ENCODE measurements at regions not wholly inside any gene's neighbourhood (a gene's known extent, or its start where the extent isn't known, plus 50 kb on each side); places are given as distances from the start of the nearest gene placed in this dataset.

DNA sequence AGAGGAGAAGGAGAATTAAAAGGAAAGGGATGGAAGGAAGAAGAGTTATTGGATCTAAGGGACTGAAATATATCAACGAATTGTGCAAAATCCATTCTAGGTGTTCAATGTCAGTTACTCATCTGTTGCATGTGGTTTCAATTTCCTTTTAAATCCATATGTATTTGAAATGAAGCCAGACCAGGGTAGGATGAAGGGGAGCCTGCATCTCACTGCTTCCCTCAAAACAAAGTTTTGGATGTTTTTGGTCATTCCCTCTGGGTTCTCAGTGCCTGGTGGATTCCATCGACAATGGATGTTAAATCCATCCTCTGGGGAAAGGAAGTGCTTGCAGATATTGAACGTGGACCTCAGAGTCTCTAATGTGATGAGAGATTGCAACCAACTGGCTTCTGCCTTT is 103.5 kb upstream of the XYLT1 start:
- POLR2A ChIA-PET: no interaction called here
- TF ChIP-seq ZNF560 (tag by site-specific recombination; IDR thresholded peaks at IDR 0.05; ENCODE audit: borderline replicate concordance) (no peak), ZNF292 (tag by site-specific recombination; IDR thresholded peaks at IDR 0.05; ENCODE audit: borderline replicate concordance, low read depth) (no peak)
- Histone ChIP-seq H3K4me3 (ENCODE audit: low read depth, low read length) (no peak overlapping the region), H3K9me3 (ENCODE audit: control insufficient read depth, insufficient read depth, low read depth, low read length) (no peaks in the 10 kb centered on the region), H3K4me1 (ENCODE audit: control insufficient read depth, insufficient read depth, low read length) (no peaks in the 10 kb centered on the region), H3K36me3 (ENCODE audit: control insufficient read depth in 2 of 2, insufficient read depth in 1 of 2, low read length in 2 of 2) (no peaks in the 10 kb centered on the region), H3K27ac (ENCODE audit: extremely low read depth, low read depth, low read length) (no peak overlapping the region)
- CTCF ChIA-PET: no interaction called here

DNA sequence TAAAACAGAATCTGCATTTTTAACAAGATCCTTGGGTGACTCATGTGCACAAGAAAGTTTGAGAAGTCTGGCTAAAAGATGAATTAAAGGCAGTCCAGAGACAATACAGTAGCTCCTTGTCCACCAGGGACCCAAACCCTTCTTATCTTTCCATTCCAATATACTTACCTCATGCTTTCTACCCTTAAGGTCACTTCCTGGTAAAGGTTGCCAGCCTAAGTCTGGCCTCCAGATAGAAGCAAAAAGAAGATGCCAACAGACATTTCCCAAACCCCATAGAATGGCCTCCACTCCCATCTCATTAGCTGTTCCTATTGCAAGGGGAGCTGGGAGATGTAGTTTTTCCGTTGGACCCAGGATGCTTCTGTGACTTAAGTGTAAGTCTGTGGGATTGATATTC is 101.4 kb upstream of the XYLT1 start:
- no peak overlapping the region for H3K27ac ChIP-seq (ENCODE audit: extremely low read depth, low read depth, low read length)
- CTCF ChIA-PET: interaction anchor here (0.6 kb wide), 1 partner anchor 296 kb away, joined by 3 read pairs; no protein-coding TSS in a partner anchor

DNA sequence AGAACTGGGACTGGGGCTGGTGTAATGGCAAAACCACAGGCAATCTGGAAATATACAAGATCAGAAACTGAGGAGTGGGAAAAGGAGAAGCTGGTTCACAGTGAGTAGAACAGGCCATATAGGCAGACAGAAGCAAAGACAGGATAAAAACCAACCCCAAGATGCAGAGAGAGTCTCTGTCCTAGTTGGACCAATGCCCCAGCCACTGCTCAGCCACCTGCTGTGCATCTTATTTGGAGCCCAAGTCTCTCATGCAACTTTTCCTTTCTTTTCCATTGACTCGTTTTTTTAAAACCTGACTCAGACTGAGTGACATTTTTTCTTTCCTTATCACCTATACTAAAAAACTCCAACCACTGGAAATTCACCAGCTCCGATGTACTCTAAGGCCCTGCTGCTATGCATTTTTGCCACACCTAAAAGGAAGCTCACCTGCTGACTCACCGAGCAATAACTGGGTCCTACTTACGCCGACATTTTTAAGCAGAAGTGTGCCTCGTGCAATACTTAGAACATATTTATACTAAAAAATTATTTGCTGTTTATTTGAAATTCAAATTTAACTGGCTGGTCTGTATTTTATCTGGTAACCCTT is 100.8 kb upstream of the XYLT1 start:
- Histone ChIP-seq H3K27ac (ENCODE audit: extremely low read depth, low read depth, low read length) (no peak overlapping the region), H3K4me3 (ENCODE audit: low read depth, low read length) (no peak overlapping the region), H3K9me3 (ENCODE audit: control insufficient read depth, insufficient read depth, low read depth, low read length) (no peaks in the 10 kb centered on the region), H3K4me1 (ENCODE audit: control insufficient read depth, insufficient read depth, low read length) (no peaks in the 10 kb centered on the region), H3K36me3 (ENCODE audit: control insufficient read depth in 2 of 2, insufficient read depth in 1 of 2, low read length in 2 of 2) (no peaks in the 10 kb centered on the region)
- TF ChIP-seq FEZF1 (tag by site-specific recombination; IDR thresholded peaks at IDR 0.05): no peak
- no peak for TF ChIP-seq ZBTB21 (tag by site-specific recombination; IDR thresholded peaks at IDR 0.05)
- TF ChIP-seq ZNF324 (tag by site-specific recombination; IDR thresholded peaks at IDR 0.05): no peak
- no peak for TF ChIP-seq ZNF157 (tag by site-specific recombination; IDR thresholded peaks at IDR 0.05)
- TF ChIP-seq, protein P1, sequence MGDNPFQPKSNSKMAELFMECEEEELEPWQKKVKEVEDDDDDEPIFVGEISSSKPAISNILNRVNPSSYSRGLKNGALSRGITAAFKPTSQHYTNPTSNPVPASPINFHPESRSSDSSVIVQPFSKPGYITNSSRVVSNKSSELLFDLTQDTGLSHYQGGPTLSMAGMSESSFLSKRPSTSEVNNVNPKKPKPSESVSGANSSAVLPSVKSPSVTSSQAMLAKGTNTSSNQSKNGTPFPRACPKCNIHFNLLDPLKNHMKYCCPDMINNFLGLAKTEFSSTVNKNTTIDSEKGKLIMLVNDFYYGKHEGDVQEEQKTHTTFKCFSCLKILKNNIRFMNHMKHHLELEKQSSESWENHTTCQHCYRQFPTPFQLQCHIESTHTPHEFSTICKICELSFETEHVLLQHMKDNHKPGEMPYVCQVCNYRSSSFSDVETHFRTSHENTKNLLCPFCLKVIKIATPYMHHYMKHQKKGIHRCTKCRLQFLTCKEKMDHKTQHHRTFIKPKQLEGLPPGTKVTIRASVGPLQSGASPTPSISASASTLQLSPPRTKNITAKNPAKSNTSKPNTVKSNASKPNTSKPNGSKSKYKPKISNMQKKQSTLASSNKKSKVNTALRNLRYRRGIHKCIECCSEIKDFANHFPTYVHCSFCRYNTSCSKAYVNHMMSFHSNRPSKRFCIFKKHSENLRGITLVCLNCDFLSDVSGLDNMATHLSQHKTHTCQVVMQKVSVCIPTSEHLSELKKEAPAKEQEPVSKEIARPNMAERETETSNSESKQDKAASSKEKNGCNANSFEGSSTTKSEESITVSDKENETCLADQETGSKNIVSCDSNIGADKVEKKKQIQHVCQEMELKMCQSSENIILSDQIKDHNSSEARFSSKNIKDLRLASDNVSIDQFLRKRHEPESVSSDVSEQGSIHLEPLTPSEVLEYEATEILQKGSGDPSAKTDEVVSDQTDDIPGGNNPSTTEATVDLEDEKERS (tag by site-specific recombination; IDR thresholded peaks at IDR 0.05): no peak
- ChIA-PET CTCF (interaction anchor here (1.3 kb wide), 1 partner anchor 8 kb away, joined by 4 read pairs; no protein-coding TSS in a partner anchor), POLR2A (no interaction called here)

More for the DNA sequence above, 101.4 kb upstream of the XYLT1 start:
- H3K36me3 ChIP-seq (ENCODE audit: control insufficient read depth in 2 of 2, insufficient read depth in 1 of 2, low read length in 2 of 2): no peaks in the 10 kb centered on the region
- H3K4me1 ChIP-seq (ENCODE audit: control insufficient read depth, insufficient read depth, low read length): no peaks in the 10 kb centered on the region
- H3K9me3 ChIP-seq (ENCODE audit: control insufficient read depth, insufficient read depth, low read depth, low read length): no peaks in the 10 kb centered on the region
- POLR2A ChIA-PET: no interaction called here
- no peak overlapping the region for H3K4me3 ChIP-seq (ENCODE audit: low read depth, low read length)
- TF ChIP-seq ZNF658 (tag by site-specific recombination; IDR thresholded peaks at IDR 0.05) (no peak), SCRT1 (tag by site-specific recombination; IDR thresholded peaks at IDR 0.05; ENCODE audit: borderline replicate concordance) (no peak), ZNF133 (tag by site-specific recombination; IDR thresholded peaks at IDR 0.05) (no peak), ZNF132 (tag by site-specific recombination; IDR thresholded peaks at IDR 0.05; ENCODE audit: borderline replicate concordance) (no peak), ZNF48 (tag by site-specific recombination; IDR thresholded peaks at IDR 0.05) (no peak), ZNF600 (tag by site-specific recombination; IDR thresholded peaks at IDR 0.05) (no peak)
- TF ChIP-seq, protein P2, sequence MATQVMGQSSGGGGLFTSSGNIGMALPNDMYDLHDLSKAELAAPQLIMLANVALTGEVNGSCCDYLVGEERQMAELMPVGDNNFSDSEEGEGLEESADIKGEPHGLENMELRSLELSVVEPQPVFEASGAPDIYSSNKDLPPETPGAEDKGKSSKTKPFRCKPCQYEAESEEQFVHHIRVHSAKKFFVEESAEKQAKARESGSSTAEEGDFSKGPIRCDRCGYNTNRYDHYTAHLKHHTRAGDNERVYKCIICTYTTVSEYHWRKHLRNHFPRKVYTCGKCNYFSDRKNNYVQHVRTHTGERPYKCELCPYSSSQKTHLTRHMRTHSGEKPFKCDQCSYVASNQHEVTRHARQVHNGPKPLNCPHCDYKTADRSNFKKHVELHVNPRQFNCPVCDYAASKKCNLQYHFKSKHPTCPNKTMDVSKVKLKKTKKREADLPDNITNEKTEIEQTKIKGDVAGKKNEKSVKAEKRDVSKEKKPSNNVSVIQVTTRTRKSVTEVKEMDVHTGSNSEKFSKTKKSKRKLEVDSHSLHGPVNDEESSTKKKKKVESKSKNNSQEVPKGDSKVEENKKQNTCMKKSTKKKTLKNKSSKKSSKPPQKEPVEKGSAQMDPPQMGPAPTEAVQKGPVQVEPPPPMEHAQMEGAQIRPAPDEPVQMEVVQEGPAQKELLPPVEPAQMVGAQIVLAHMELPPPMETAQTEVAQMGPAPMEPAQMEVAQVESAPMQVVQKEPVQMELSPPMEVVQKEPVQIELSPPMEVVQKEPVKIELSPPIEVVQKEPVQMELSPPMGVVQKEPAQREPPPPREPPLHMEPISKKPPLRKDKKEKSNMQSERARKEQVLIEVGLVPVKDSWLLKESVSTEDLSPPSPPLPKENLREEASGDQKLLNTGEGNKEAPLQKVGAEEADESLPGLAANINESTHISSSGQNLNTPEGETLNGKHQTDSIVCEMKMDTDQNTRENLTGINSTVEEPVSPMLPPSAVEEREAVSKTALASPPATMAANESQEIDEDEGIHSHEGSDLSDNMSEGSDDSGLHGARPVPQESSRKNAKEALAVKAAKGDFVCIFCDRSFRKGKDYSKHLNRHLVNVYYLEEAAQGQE (tag by site-specific recombination; IDR thresholded peaks at IDR 0.05): no peak
